ENCODE measurements at regions not wholly inside any gene's neighbourhood (a gene's known extent, or its start where the extent isn't known, plus 50 kb on each side); places are given as distances from the start of the nearest gene placed in this dataset.

DNA sequence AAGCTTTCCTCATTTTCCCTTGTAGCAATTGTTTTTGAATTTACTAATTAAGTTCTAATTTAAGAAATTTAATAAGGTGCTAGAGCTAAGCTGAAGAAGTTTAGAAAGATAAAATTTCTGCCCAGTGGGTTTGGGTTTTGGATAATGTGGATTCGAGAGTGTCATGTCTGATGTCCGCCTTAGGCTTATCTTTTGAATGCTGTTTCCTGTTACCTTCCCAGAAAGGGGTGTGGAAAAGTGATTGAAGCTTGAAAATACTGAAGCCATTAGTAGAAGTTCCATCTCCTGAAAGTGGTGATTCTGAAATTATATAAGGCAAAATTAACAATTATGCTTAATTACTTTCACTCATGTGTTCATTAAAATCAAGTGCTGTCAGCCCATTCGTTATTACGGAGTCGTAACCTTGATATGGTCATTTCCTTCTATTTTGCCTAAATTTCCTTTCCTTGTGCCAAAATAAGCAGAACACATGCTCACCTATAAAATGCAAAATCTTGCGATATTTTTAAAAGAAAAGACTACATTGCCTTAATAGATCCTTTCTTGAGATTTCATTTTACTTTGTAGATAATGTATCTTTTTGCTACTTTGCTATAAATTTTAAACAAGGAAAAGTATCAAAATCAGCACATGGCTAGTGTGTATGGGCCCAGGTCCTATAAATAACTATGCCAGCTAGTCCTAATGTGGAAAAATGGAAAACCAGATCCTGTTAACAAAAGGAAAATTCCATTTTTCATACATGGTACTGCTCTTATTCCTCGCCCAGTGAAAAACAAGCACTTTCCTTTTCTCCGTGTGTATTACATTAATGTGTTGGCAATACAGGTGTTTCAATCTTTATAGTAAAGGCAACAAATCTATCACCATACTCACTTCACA, 97.3 kb downstream of the ICOS start:
- TF ChIP-seq CTCF (conservative IDR thresholded peaks at IDR 0.05; ENCODE audit: low read length) (no peak), EZH2phosphoT487 (IDR thresholded peaks at IDR 0.05; ENCODE audit: borderline replicate concordance, low read depth, low read length) (no peak)
